AG10803 (cell line): ENCODE measurements at regions not wholly inside any gene's neighbourhood (a gene's known extent, or its start where the extent isn't known, plus 50 kb on each side); places are given as distances from the start of the nearest gene placed in this dataset.

Source experiments
- DNase-seq: peaks from one replicate; pipeline ENCODE4 v3.0.0; 2010; ENCODE audit warnings: low read depth
- H3K4me3 ChIP-seq: 2 replicates; pipeline ENCODE4 v1.5.1; 2011; ENCODE audit warnings: mild to moderate bottlenecking, low read length, control low read depth
- TF ChIP-seq, protein P1 (sequence below): conservative IDR thresholded peaks from 2 replicates; pipeline ENCODE4 v1.5.1; 2011; ENCODE audit warnings: mild to moderate bottlenecking, low read length, control low read depth, inconsistent platforms

DNA sequence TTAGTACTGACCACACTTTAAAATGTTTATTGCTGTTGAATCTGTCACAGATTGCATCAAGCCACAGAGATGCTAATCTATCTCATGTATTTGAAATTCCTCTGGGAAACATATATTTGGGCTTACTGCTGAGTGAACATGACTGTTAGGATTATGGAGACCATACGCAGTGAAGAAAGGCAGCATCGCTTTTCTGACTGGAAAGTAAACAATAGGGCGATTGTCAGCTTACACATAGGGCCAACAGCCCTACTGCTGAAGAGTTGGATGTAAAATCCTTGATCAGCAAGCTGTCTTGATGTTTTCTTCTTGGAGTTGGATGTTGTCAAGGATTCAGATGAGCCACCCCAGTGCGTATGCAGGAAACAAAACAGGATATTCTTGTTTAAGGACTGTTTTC, 368.7 kb upstream of the ADGRL2 start:
- TF ChIP-seq, protein P1, sequence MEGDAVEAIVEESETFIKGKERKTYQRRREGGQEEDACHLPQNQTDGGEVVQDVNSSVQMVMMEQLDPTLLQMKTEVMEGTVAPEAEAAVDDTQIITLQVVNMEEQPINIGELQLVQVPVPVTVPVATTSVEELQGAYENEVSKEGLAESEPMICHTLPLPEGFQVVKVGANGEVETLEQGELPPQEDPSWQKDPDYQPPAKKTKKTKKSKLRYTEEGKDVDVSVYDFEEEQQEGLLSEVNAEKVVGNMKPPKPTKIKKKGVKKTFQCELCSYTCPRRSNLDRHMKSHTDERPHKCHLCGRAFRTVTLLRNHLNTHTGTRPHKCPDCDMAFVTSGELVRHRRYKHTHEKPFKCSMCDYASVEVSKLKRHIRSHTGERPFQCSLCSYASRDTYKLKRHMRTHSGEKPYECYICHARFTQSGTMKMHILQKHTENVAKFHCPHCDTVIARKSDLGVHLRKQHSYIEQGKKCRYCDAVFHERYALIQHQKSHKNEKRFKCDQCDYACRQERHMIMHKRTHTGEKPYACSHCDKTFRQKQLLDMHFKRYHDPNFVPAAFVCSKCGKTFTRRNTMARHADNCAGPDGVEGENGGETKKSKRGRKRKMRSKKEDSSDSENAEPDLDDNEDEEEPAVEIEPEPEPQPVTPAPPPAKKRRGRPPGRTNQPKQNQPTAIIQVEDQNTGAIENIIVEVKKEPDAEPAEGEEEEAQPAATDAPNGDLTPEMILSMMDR, result no peak
- DNase-seq, result no peak
- H3K4me3 ChIP-seq, result no peak overlapping the region

DNA sequence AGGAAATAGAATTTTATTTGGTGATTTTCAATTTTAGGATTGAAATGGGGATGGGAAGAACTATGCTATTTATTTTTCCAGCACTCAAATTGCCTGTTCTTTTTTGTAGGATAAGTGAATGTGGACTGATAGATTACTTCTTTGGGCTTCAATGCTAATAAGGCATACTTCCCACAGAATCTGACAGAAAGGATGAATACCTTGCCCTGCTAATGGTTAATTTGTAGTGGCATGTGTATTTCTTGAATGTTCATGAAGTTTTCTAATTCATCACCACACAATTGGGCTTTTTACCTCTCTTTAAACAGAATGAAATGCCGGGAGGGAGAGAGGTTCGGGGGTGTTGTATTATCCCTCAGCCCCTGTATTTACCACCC, 369.1 kb upstream of the ADGRL2 start:
- H3K4me3 ChIP-seq, result no peak overlapping the region
- no peak for DNase-seq
- TF ChIP-seq, protein P1, result no peak

DNA sequence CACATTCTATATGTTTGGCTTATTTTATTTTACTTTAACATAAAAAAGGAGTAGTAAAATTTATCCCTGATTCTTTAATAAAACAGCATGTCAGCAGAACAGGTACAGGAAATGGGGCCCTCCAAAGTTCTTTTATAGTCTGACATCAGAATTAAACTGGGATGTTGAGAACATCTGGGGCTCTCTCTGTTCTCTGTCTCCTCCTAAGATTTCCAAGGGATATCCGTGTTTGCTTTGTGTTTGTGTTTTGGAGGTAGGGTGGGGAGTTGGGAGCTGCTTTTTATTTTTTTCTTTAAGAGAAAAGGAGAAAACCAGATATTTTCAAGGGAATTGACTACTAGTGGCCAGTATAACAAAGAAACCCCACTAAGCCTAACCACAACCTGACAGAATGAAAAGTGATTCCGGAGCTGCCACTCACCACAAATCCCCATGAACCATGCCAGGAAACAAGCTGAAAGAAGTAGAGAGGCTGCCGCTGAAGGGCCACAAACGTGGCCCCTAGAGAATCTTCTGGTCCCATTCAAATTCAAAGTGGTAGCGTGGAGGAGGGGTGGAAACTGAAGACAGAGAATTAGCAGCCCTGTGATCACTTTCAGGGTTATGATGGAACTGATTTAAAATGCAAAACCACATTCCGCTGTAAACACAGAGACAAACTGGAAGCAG, 369.6 kb upstream of the ADGRL2 start:
- TF ChIP-seq, protein P1, result no peak
- no peak for DNase-seq
- H3K4me3 ChIP-seq, result no peak overlapping the region

DNA sequence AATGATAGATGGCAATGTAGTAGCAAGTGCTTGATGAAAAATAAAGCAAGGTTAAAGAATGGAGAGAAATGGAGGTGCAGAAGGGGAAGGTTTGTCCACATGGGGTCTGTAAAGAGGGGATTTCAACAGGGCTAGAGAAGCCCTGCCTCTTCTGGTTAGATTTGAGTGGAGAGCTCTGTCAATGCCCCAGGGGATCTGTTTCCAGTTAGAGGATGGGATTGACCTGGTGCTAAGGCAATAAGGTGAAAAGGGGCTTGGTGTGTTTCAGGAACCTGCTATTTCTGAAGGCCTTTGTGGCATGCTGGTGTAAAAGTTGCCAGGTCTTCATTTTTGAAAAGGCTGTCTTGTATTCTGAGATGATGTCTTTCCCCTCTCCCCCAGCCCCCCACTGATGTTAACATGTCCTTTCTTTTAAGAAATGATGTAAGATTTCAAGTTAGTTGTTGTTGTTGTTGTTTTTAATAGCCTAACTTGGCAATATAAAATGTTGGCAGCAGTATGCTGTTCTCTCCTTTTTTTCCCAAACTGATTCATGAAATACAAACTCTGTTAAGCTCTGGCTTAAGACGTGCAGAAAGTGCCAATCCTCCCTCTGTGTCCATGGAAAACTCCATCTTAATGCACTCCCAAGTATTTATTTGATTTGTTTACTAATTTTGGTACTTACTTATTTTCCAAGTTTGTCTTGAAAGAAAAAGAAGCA, 370.3 kb upstream of the ADGRL2 start:
- DNase-seq, result no peak
- no peak overlapping the region for H3K4me3 ChIP-seq
- TF ChIP-seq, protein P1, result no peak

GRCh38 chr1:81428998-81429397, 371.7 kb upstream of the ADGRL2 start:
- TF ChIP-seq, protein P1, result no peak
- no peak for DNase-seq
- H3K4me3 ChIP-seq, result no peak overlapping the region

DNA sequence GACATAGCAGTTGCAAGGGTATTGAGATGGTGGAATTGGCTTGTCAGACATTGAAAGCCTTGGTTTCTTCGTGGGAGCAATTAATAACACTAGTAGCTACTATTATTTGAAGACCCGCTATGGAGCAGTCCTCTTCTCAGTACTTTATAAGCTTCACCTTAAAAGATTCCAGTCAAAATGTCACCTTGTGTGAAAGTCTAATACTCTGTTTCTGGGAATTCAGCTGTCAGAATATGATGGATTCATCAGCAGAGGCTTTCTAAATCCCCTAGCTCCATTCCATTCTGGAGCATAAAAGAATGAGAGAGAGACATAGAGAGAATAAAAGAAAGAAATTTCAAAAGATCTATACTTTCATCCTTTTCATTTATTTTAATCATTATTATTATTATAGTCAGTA, 375.9 kb upstream of the ADGRL2 start:
- no peak for DNase-seq
- no peak overlapping the region for H3K4me3 ChIP-seq
- TF ChIP-seq, protein P1, result no peak

DNA sequence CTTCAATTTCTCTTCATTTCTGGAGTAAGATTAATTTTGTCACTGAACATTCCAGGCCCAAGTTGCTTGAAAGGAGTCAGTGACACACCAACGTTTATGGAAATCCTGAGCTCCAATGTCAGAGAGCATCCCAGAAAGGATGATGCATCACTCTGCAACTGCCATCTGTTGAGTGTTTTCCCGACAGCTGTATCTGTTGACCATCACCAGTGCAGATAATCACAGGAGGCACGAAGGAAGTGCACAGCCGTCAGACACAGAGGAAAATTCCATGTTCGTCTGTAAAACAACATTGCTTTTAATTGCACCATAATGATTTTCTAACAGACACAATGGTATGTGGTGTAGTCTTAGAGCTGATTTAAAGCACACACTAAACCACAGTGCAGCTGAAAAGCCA, 376.7 kb upstream of the ADGRL2 start:
- TF ChIP-seq, protein P1, result no peak
- peak; percentile 35 for DNase-seq
- H3K4me3 ChIP-seq, result no peak overlapping the region
